CD8-positive, alpha-beta memory T cell (primary cell): ENCODE measurements at regions not wholly inside any gene's neighbourhood (a gene's known extent, or its start where the extent isn't known, plus 50 kb on each side); places are given as distances from the start of the nearest gene placed in this dataset.
"Not testable (repeated sequence)": the region's sequence is repeated elsewhere in the genome, so short reads cannot be mapped to it uniquely, and the experiment has no call there.

Source experiments
- CTCF ChIA-PET: fragments of 350-600 bp; sonication (Branson Sonifier 250); formaldehyde crosslinking; loops from one replicate; lab custom pipeline; 2021; ENCODE audit warnings: antibody characterized with exemption; lab: Charles Lee
- POLR2A ChIA-PET: fragments of 350-600 bp; sonication (Branson Sonifier 250); formaldehyde crosslinking; loops from one replicate; lab custom pipeline; 2021; ENCODE audit warnings: antibody characterized with exemption; lab: Charles Lee
- DNase-seq, 5 donors: peaks; one replicate each; pipeline versions ENCODE4 v3.0.0 to v3.0.0-alpha.2; 2020 to 2022; ENCODE audit warnings: mixed read lengths in 1 of 5
- H3K27ac ChIP-seq: one replicate; pipeline ENCODE4 v1.7.0; 2013; ENCODE audit warnings: low read depth, mild to moderate bottlenecking, low read length, moderate library complexity
- H3K27me3 ChIP-seq: 2 replicates; pipeline ENCODE4 v1.7.0; 2013; ENCODE audit warnings: low read length, mild to moderate bottlenecking; ENCODE audit not compliant: insufficient read depth, poor library complexity, severe bottlenecking
- H3K36me3 ChIP-seq: 2 replicates; pipeline ENCODE4 v1.7.0; 2013; ENCODE audit warnings: mild to moderate bottlenecking, low read length, moderate library complexity; ENCODE audit not compliant: insufficient read depth
- H3K4me1 ChIP-seq: 2 replicates; pipeline ENCODE4 v1.7.0; 2013; ENCODE audit warnings: mild to moderate bottlenecking, low read length, moderate library complexity; ENCODE audit not compliant: insufficient read depth
- H3K4me3 ChIP-seq: 2 replicates; pipeline ENCODE4 v1.7.0; 2013; ENCODE audit warnings: mild to moderate bottlenecking, low read length
- H3K9me3 ChIP-seq: 2 replicates; pipeline ENCODE4 v1.7.0; 2013; ENCODE audit warnings: mild to moderate bottlenecking, low read length
- H3K27ac Mint-ChIP-seq, 8 donors: one replicate each; pipeline ENCODE4 v1.8.0; 2020 to 2021; ENCODE audit warnings: mixed read lengths in 8 of 8, mild to moderate bottlenecking in 6 of 8, inconsistent platforms in 3 of 8, moderate library complexity in 3 of 8
- H3K27me3 Mint-ChIP-seq, 2 donors: one replicate each; pipeline ENCODE4 v1.8.0; 2020 to 2021; ENCODE audit warnings: mixed read lengths in 2 of 2, mild to moderate bottlenecking in 1 of 2, moderate library complexity in 1 of 2
- H3K36me3 Mint-ChIP-seq, 3 donors: one replicate each; pipeline ENCODE4 v1.8.0; 2020 to 2021; ENCODE audit warnings: mixed read lengths in 3 of 3, inconsistent platforms in 1 of 3, mild to moderate bottlenecking in 1 of 3
- H3K4me1 Mint-ChIP-seq, 3 donors: one replicate each; pipeline ENCODE4 v1.8.0; 2020 to 2021; ENCODE audit warnings: mixed read lengths in 3 of 3, inconsistent platforms in 1 of 3, mild to moderate bottlenecking in 1 of 3
- H3K4me3 Mint-ChIP-seq, 7 donors: one replicate each; pipeline ENCODE4 v1.8.0; 2020 to 2021; ENCODE audit warnings: mixed read lengths in 7 of 7, mild to moderate bottlenecking in 6 of 7, moderate library complexity in 4 of 7, inconsistent platforms in 2 of 7
- H3K9me3 Mint-ChIP-seq, 5 donors: one replicate each; pipeline ENCODE4 v1.8.0; 2020 to 2022; ENCODE audit warnings: mixed read lengths in 5 of 5, mild to moderate bottlenecking in 3 of 5, moderate library complexity in 2 of 5, inconsistent platforms in 1 of 5

DNA sequence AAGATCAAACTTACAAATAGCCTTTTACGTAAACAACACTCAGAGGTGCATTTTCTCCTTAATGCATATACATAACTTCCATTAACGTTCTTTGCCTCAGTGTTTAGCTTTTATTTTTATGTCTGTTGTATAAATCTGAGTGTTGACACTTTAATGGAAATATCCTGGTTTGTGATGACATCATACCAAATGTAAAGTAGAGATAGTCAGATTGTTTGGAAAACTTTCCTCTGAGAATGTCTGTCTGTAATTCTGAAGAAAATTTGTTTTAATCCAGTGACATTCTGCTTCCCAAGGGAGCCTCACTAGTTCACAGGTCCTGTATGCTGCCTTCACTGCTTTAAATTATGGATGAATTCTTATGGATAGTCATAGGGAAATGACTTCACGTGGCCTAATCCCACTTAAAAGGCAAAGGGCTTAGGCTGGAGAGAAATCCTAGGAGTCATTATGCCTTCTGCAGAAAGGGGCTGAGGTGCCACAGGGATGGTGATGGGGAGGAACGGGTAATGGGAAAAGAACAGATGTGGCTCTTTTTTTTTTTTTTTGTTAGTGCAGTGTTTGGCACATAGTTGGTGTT is 93.2 kb downstream of the DNAJB9 start:
- Mint-ChIP-seq H3K36me3 (no peaks in the 10 kb centered on the region), H3K4me3 (no peak overlapping the region), H3K4me1 (no peaks in the 10 kb centered on the region), H3K9me3 (no peaks in the 10 kb centered on the region), H3K27ac (no peak overlapping the region), H3K27me3 (peaks cover 0 to 8% of the 10 kb centered on the region in 2 donors)
- H3K27me3 ChIP-seq = no peaks in the 10 kb centered on the region
- ChIA-PET CTCF (no interaction called here), POLR2A (no interaction called here)
- no peaks in the 10 kb centered on the region for H3K4me1 ChIP-seq
- H3K27ac ChIP-seq = no peak overlapping the region
- no peaks in the 10 kb centered on the region for H3K36me3 ChIP-seq
- DNase-seq = no peak
- no peak overlapping the region for H3K4me3 ChIP-seq
- no peaks in the 10 kb centered on the region for H3K9me3 ChIP-seq

DNA sequence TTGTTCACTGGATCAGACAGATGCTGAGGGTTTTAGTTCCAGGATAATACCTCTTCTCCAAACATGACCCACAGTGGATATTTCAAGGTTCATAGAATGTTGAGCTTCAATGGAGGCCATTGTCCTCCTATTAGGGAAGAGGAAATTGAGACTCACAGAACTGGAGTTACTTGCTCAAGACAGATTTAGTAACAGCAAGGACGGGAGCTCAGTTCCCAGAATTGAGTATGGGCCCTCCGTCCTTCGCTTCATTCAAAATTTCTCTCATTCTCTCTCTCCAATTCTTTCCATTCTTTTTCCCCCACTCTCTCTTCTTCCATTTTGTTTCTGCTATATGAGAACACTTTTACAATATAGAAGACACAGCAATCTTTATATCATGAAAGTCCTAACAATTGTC is 94.0 kb downstream of the DNAJB9 start:
- H3K4me1 ChIP-seq = no peaks in the 10 kb centered on the region
- no peak overlapping the region for H3K27ac ChIP-seq
- Mint-ChIP-seq H3K4me3 (no peak overlapping the region), H3K9me3 (no peaks in the 10 kb centered on the region), H3K36me3 (no peaks in the 10 kb centered on the region), H3K27ac (no peak overlapping the region), H3K27me3 (peaks cover 0 to 10% of the 10 kb centered on the region in 2 donors), H3K4me1 (no peaks in the 10 kb centered on the region)
- no peaks in the 10 kb centered on the region for H3K27me3 ChIP-seq
- ChIA-PET POLR2A (no interaction called here), CTCF (no interaction called here)
- H3K36me3 ChIP-seq = no peaks in the 10 kb centered on the region
- no peak for DNase-seq
- H3K4me3 ChIP-seq = no peak overlapping the region
- H3K9me3 ChIP-seq = no peaks in the 10 kb centered on the region

DNA sequence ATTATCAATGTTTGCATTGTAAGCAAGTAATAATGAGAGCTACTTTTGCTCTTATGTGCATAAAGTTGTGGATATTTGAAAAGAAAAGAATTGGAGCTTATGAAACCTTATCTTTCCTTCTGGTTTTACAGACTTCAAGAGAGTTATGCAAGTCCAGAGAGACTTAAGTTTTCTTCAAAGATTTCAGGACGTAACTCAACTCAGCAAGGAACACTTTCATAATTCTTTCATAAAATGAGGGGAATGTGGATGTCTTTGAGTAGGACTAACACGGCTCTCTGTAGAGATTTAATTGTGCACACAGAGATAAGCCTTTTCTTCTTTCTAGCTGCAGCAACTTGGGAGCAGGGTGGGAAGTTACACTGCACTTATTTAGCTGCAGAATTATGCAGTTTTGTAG is 97.5 kb downstream of the DNAJB9 start:
- no peaks in the 10 kb centered on the region for H3K36me3 Mint-ChIP-seq
- peaks cover 0 to 19% of the 10 kb centered on the region in 2 donors for H3K27me3 Mint-ChIP-seq
- H3K4me1 ChIP-seq = no peaks in the 10 kb centered on the region
- no peak for DNase-seq
- CTCF ChIA-PET = no interaction called here
- no peak overlapping the region for H3K4me3 ChIP-seq
- POLR2A ChIA-PET = no interaction called here
- H3K4me1 Mint-ChIP-seq = no peaks in the 10 kb centered on the region
- H3K27ac ChIP-seq = no peak overlapping the region
- H3K27ac Mint-ChIP-seq = no peak overlapping the region
- H3K27me3 ChIP-seq = no peaks in the 10 kb centered on the region
- no peak overlapping the region for H3K4me3 Mint-ChIP-seq
- H3K9me3 Mint-ChIP-seq = peaks cover 0 to 4% (median 0%) of the 10 kb centered on the region in 5 donors
- H3K9me3 ChIP-seq = no peaks in the 10 kb centered on the region
- no peaks in the 10 kb centered on the region for H3K36me3 ChIP-seq

DNA sequence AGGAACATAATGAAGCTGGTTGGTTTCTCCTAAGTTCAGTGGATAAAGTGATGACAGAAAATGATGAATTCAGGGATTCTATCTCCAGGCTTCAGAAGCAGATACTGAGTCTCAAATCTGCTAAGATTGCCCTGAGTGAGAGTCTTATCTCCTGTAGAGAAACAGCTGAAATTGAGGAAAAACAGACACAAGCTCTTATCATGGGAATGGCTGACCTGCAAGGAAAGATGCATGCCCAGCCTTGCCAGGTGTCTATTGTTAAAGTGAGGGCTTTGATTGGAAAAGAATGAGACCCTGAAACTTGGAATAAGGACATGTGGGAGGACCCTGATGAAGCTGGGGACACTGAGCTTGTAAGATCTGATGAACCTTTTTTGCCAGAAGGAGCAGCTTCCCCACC is 100.3 kb downstream of the DNAJB9 start:
- no peak for DNase-seq
- Histone ChIP-seq H3K36me3 (no peaks in the 10 kb centered on the region), H3K9me3 (no peaks in the 10 kb centered on the region), H3K4me1 (no peaks in the 10 kb centered on the region), H3K4me3 (no peak overlapping the region), H3K27ac (no peak overlapping the region), H3K27me3 (no peaks in the 10 kb centered on the region)
- Mint-ChIP-seq H3K4me3 (no peak overlapping the region), H3K9me3 (peaks cover 0 to 4% (median 0%) of the 10 kb centered on the region in 5 donors), H3K27me3 (peaks cover 0 to 19% of the 10 kb centered on the region in 2 donors), H3K4me1 (no peaks in the 10 kb centered on the region), H3K36me3 (no peaks in the 10 kb centered on the region), H3K27ac (no peak overlapping the region)
- ChIA-PET POLR2A (no interaction called here), CTCF (no interaction called here)

DNA sequence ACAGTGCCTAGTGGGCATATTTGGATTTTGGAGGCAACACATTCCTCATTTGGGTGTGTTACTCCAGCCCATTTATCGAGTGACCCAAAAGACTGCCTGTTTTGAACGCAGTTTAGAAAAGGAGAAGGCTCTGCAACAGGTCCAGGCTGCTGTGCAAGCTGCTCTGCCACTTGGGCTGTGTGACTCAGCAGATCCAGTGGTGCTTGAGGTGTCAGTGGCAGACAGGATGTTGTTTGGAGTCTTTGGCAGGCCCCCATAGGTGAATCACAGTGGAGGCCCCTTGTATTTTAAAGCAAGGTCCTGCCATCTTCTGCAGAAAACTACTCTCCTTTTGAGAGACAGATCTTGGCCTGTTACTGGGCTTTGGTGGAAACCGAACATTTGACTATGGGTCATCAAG is 104.0 kb downstream of the DNAJB9 start:
- H3K4me3 ChIP-seq, H3K4me1 ChIP-seq, DNase-seq, H3K9me3 Mint-ChIP-seq, H3K27ac ChIP-seq, POLR2A ChIA-PET, H3K4me1 Mint-ChIP-seq, H3K9me3 ChIP-seq, H3K27ac Mint-ChIP-seq, H3K27me3 Mint-ChIP-seq, H3K4me3 Mint-ChIP-seq, H3K27me3 ChIP-seq, H3K36me3 Mint-ChIP-seq, CTCF ChIA-PET, H3K36me3 ChIP-seq: not testable (repeated sequence)

DNA sequence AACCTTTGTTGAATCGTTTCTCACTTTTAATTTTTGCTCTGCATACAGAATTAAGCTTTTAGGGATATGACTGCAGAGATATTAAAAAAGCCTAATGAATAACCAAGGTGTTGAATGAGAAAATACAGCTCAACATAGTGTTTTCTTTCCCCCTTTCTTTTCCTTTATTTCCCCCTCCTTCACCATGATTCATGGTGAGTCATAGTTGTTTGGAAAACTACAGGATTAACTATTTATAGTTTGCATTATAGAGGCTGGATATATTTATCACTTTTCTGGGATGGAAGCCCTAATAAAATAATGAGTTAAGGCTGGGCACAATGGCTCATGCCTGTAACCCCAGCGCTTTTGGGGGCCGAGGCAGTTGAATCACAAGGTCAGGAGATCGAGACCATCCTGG is 115.0 kb downstream of the DNAJB9 start:
- peaks cover 0 to 2% (median 0%) of the 10 kb centered on the region in 5 donors for H3K9me3 Mint-ChIP-seq
- no peak for DNase-seq
- ChIA-PET CTCF (no interaction called here), POLR2A (no interaction called here)
- no peak overlapping the region for H3K27ac Mint-ChIP-seq
- Histone ChIP-seq H3K4me3 (no peak overlapping the region), H3K36me3 (no peaks in the 10 kb centered on the region), H3K4me1 (no peaks in the 10 kb centered on the region), H3K27me3 (no peaks in the 10 kb centered on the region), H3K27ac (no peak overlapping the region), H3K9me3 (no peaks in the 10 kb centered on the region)
- no peak overlapping the region for H3K4me3 Mint-ChIP-seq
- H3K27me3 Mint-ChIP-seq = peaks cover 0 to 2% of the 10 kb centered on the region in 2 donors
- no peaks in the 10 kb centered on the region for H3K4me1 Mint-ChIP-seq
- no peaks in the 10 kb centered on the region for H3K36me3 Mint-ChIP-seq

DNA sequence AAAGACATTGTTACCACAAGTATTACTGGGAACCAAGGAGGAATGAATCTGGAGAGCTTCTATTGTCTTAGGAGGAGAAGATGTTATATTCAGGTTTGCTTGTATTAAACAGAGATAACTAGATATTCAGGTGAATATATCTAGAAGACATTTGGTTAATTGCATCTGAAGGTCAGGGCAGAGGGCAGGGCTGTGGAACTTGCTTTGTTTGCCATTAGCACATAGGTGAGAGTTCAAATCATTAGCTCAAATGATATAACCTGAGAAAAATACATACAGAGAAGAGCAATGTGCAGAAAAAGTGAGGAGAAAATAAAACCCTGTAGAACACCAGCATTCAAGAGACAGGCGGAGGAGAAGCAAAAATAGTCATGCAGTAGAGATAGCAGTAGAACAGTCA is 116.8 kb downstream of the DNAJB9 start:
- no peaks in the 10 kb centered on the region for H3K27me3 ChIP-seq
- H3K4me3 ChIP-seq = no peak overlapping the region
- Mint-ChIP-seq H3K4me1 (no peaks in the 10 kb centered on the region), H3K9me3 (peaks cover 0 to 2% (median 1%) of the 10 kb centered on the region in 5 donors), H3K4me3 (no peak overlapping the region), H3K27me3 (peaks cover 0 to 2% of the 10 kb centered on the region in 2 donors), H3K36me3 (no peaks in the 10 kb centered on the region), H3K27ac (no peak overlapping the region)
- ChIA-PET CTCF (no interaction called here), POLR2A (no interaction called here)
- no peak overlapping the region for H3K27ac ChIP-seq
- DNase-seq = no peak
- no peaks in the 10 kb centered on the region for H3K9me3 ChIP-seq
- H3K4me1 ChIP-seq = no peaks in the 10 kb centered on the region
- H3K36me3 ChIP-seq = no peaks in the 10 kb centered on the region

DNA sequence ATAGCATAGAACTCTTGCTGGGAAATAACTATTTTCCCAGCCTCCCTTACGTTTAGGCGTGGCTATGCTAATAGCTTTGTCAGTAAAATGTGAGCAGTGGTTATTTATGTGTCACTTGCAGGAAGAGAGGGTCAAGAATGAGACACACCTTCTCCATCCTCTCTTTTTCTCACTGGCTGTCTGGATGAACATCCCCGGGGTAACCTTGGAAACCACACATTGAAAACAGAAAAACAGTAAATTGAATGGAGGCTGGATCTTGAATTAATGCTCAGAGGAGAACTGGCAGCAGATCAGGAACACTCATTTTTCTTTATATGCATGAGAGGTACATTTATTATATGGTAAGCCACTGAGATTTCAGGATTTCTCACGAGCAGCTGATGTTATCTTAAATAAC is 127.6 kb downstream of the DNAJB9 start:
- ChIA-PET POLR2A (no interaction called here), CTCF (no interaction called here)
- Mint-ChIP-seq H3K4me1 (no peaks in the 10 kb centered on the region), H3K9me3 (peaks cover 0 to 3% (median 0%) of the 10 kb centered on the region in 5 donors), H3K36me3 (no peaks in the 10 kb centered on the region), H3K4me3 (no peak overlapping the region), H3K27ac (no peak overlapping the region), H3K27me3 (no peaks in the 10 kb centered on the region)
- H3K4me3 ChIP-seq = no peak overlapping the region
- H3K27ac ChIP-seq = no peak overlapping the region
- H3K27me3 ChIP-seq = no peaks in the 10 kb centered on the region
- H3K9me3 ChIP-seq = no peaks in the 10 kb centered on the region
- H3K36me3 ChIP-seq = no peaks in the 10 kb centered on the region
- no peaks in the 10 kb centered on the region for H3K4me1 ChIP-seq
- DNase-seq = no peak

DNA sequence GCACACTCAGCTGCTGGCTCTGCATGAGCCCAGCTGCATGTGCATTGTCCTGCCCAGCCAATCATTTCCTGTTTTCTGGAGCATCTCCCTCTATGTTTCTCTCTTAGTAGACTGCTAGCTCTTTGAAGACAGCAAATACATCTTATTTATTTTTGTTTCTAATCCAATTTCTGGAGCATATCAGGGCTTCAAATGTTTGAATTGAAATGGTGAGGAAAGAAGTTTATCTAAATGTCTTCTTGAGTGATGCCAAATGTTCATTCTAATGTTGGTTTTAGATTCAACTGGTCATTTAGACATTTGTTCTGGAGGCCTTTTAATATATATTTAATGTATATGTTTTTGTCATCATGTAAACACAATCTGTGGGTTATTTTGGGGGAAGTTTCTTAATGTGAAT is 141.9 kb downstream of the DNAJB9 start:
- ChIA-PET CTCF (no interaction called here), POLR2A (no interaction called here)
- no peaks in the 10 kb centered on the region for H3K36me3 Mint-ChIP-seq
- no peaks in the 10 kb centered on the region for H3K36me3 ChIP-seq
- H3K9me3 ChIP-seq = no peaks in the 10 kb centered on the region
- no peak overlapping the region for H3K4me3 ChIP-seq
- H3K4me1 ChIP-seq = no peaks in the 10 kb centered on the region
- no peak for DNase-seq
- no peaks in the 10 kb centered on the region for H3K27me3 ChIP-seq
- no peak overlapping the region for H3K4me3 Mint-ChIP-seq
- H3K27ac Mint-ChIP-seq = no peak overlapping the region
- no peaks in the 10 kb centered on the region for H3K4me1 Mint-ChIP-seq
- no peak overlapping the region for H3K27ac ChIP-seq
- peaks cover 0 to 3% (median 0%) of the 10 kb centered on the region in 5 donors for H3K9me3 Mint-ChIP-seq
- peaks cover 0 to 4% of the 10 kb centered on the region in 2 donors for H3K27me3 Mint-ChIP-seq
